ENCODE measurements at regions not wholly inside any gene's neighbourhood (a gene's known extent, or its start where the extent isn't known, plus 50 kb on each side); places are given as distances from the start of the nearest gene placed in this dataset.

- Histone ChIP-seq H3K27me3 (ENCODE audit: low read depth) (peaks cover 90% of the 10 kb centered on the region), H3K36me3 (no peaks in the 10 kb centered on the region), H3K9me3 (replicated peaks) (no peaks in the 10 kb centered on the region), H3K27ac (replicated peaks) (no peak overlapping the region), H3K4me1 (no peaks in the 10 kb centered on the region), H3K4me3 (no peak overlapping the region)
- no peak for TF ChIP-seq CTCF (IDR thresholded peaks at IDR 0.05; ENCODE audit: borderline replicate concordance)
- intact Hi-C loops (cut with micrococcal nuclease): no loop called here
- DNase-seq: no peak
Measured at GRCh38 chr20:48165401-48165685, 380.1 kb upstream of the SULF2 start.

GRCh38 chr20:48164566-48165400 lies 379.5 kb upstream of the SULF2 start:
- intact Hi-C loops (cut with micrococcal nuclease): no loop called here
- TF ChIP-seq CTCF (IDR thresholded peaks at IDR 0.05; ENCODE audit: borderline replicate concordance): no peak
- Histone ChIP-seq H3K4me3 (no peak overlapping the region), H3K4me1 (no peaks in the 10 kb centered on the region), H3K36me3 (no peaks in the 10 kb centered on the region), H3K27me3 (ENCODE audit: low read depth) (peaks cover 86% of the 10 kb centered on the region), H3K9me3 (replicated peaks) (no peaks in the 10 kb centered on the region), H3K27ac (replicated peaks) (no peak overlapping the region)
- no peak for DNase-seq

GRCh38 chr20:48164034-48164433 lies 378.8 kb upstream of the SULF2 start:
- intact Hi-C loops (cut with micrococcal nuclease): no loop called here
- H3K36me3 ChIP-seq: no peaks in the 10 kb centered on the region
- H3K9me3 ChIP-seq (replicated peaks): no peaks in the 10 kb centered on the region
- H3K27ac ChIP-seq (replicated peaks): no peak overlapping the region
- H3K4me1 ChIP-seq: no peaks in the 10 kb centered on the region
- H3K27me3 ChIP-seq (ENCODE audit: low read depth): peaks cover 79% of the 10 kb centered on the region
- TF ChIP-seq CTCF (IDR thresholded peaks at IDR 0.05; ENCODE audit: borderline replicate concordance): no peak
- H3K4me3 ChIP-seq: no peak overlapping the region
- no peak for DNase-seq

GRCh38 chr20:48163505-48163904 lies 378.2 kb upstream of the SULF2 start:
- Histone ChIP-seq H3K27ac (replicated peaks) (no peak overlapping the region), H3K27me3 (ENCODE audit: low read depth) (peaks cover 73% of the 10 kb centered on the region), H3K4me1 (no peaks in the 10 kb centered on the region), H3K4me3 (no peak overlapping the region), H3K9me3 (replicated peaks) (no peaks in the 10 kb centered on the region), H3K36me3 (no peaks in the 10 kb centered on the region)
- TF ChIP-seq CTCF (IDR thresholded peaks at IDR 0.05; ENCODE audit: borderline replicate concordance): no peak
- intact Hi-C loops (cut with micrococcal nuclease): no loop called here
- DNase-seq: no peak

- no peak overlapping the region for H3K27ac ChIP-seq (replicated peaks)
- intact Hi-C loops (cut with micrococcal nuclease): no loop called here
- TF ChIP-seq CTCF (IDR thresholded peaks at IDR 0.05; ENCODE audit: borderline replicate concordance): no peak
- no peak for DNase-seq
- H3K4me3 ChIP-seq: no peak overlapping the region
- H3K27me3 ChIP-seq (ENCODE audit: low read depth): peaks cover 69% of the 10 kb centered on the region
- no peaks in the 10 kb centered on the region for H3K4me1 ChIP-seq
- H3K36me3 ChIP-seq: no peaks in the 10 kb centered on the region
- peaks cover under 1% of the 10 kb centered on the region for H3K9me3 ChIP-seq (replicated peaks)
Measured at GRCh38 chr20:48162621-48163020, 377.3 kb upstream of the SULF2 start.
